ENCODE measurements at regions not wholly inside any gene's neighbourhood (a gene's known extent, or its start where the extent isn't known, plus 50 kb on each side); places are given as distances from the start of the nearest gene placed in this dataset.

- TF ChIP-seq CTCF (IDR thresholded peaks at IDR 0.05), result no peak
Observed at GRCh38 chr10:27410153-27410552, 94.0 kb upstream of the RAB18 start.

DNA sequence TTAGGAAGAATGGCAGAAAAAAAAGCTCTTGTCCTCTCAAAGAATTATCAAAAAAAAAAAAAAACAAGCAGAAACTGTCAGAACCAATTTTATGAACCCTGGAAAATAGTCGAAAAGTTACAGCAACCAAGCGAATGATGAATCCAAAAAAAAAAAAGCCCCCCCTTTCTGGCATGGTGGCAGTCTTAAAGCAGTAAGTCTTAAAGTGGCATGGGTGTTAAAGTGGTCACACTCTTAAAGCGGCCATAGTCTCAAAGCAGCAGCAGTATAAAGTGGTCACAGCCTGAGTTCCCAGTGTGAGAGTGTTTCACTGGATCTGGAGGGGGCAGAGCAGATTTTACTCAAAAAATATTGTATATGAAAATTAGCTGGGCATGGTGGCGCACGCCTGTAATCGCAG lies 96.8 kb upstream of the RAB18 start:
- no peak for TF ChIP-seq CTCF (IDR thresholded peaks at IDR 0.05)

DNA sequence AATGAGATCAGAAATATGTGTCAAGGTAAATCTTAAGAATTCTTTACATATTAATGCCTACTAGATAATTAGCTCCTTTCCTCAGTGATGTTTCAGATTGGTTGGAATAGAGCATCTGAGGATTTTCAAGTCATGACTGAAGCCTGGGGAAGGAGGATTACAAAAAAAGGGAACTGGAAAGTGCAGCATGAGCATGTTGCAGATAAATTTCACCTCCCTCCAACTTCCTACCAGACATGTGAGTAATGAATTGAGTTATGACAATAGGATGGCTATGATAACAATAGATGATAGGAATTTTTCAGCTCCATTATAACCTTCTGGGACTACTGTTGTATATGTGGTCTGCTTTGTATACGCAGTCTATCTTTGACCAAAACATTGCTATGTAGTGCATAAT lies 104.2 kb upstream of the RAB18 start:
- TF ChIP-seq CTCF (IDR thresholded peaks at IDR 0.05), result no peak

DNA sequence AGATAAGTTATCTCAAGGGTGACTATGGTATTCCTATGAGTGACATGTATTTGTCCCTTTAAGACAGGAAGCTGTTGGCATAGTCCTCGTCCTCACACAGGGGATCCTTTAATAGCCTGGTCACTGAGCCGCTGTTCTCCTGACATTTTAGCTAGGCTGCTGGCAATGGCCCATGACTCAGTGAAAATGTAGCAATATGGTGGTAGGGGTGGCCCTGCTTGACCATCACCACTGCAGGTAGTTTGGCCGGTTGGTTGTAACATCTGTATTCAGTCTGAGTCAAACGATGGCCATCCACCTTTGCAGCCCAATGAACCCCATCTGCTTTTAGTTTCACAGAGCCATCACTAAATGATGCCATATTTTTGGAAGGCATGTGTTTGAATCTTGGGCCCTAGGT lies 110.1 kb upstream of the RAB18 start:
- no peak for TF ChIP-seq CTCF (IDR thresholded peaks at IDR 0.05)

DNA sequence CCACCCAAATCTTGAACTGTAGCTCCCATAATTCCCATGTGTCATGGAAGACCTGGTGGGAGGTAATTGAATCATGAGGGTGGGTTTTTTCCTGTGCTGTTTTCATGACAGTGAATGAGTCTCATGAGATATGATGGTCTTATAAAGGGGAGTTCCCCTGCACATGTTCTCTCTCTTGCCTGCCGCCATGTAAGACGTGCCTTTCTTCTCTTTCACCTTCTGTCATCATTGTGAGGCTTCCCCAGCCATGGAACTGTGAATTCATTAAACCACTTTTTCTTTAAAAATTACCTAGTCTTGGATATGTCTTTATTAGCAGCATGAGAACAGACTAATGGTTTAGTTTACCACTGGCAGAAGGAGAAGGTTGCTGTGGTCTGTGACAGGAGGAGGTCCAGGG lies 111.5 kb upstream of the RAB18 start:
- no peak for TF ChIP-seq CTCF (IDR thresholded peaks at IDR 0.05)

- no peak for TF ChIP-seq CTCF (IDR thresholded peaks at IDR 0.05)
Observed at GRCh38 chr10:27391916-27392315, 112.2 kb upstream of the RAB18 start.

GRCh38 chr10:27391325-27391724 lies 112.8 kb upstream of the RAB18 start:
- TF ChIP-seq CTCF (IDR thresholded peaks at IDR 0.05), result no peak

GRCh38 chr10:27390681-27391080 lies 113.4 kb upstream of the RAB18 start:
- no peak for TF ChIP-seq CTCF (IDR thresholded peaks at IDR 0.05)
